Activated naive CD8-positive, alpha-beta T cell treated with anti-CD3 and anti-CD28 coated beads for 36 hours (primary cell): ENCODE measurements at regions not wholly inside any gene's neighbourhood (a gene's known extent, or its start where the extent isn't known, plus 50 kb on each side); places are given as distances from the start of the nearest gene placed in this dataset.
"Not testable (repeated sequence)": the region's sequence is repeated elsewhere in the genome, so short reads cannot be mapped to it uniquely, and the experiment has no call there.

Experiments
- DNase-seq: peaks from one replicate; pipeline ENCODE4 v3.0.0; 2021
- H3K27ac Mint-ChIP-seq: one replicate; pipeline ENCODE4 v1.8.0; 2022; ENCODE audit warnings: mild to moderate bottlenecking, moderate library complexity, mixed read lengths
- H3K27me3 Mint-ChIP-seq: one replicate; pipeline ENCODE4 v1.8.0; 2022; ENCODE audit warnings: mild to moderate bottlenecking, mixed read lengths
- H3K36me3 Mint-ChIP-seq: one replicate; pipeline ENCODE4 v1.8.0; 2021; ENCODE audit warnings: mild to moderate bottlenecking, mixed read lengths
- H3K4me1 Mint-ChIP-seq: one replicate; pipeline ENCODE4 v1.8.0; 2021; ENCODE audit warnings: mixed read lengths
- H3K4me3 Mint-ChIP-seq: one replicate; pipeline ENCODE4 v1.8.0; 2022; ENCODE audit warnings: mild to moderate bottlenecking, moderate library complexity, mixed read lengths
- H3K9me3 Mint-ChIP-seq: one replicate; pipeline ENCODE4 v1.8.0; 2022; ENCODE audit warnings: mixed read lengths

GRCh38 chr1:144046645-144047044 lies 74.9 kb upstream of the FAM72C start:
- H3K9me3 Mint-ChIP-seq, DNase-seq, H3K27ac Mint-ChIP-seq, H3K27me3 Mint-ChIP-seq, H3K4me3 Mint-ChIP-seq, H3K36me3 Mint-ChIP-seq, H3K4me1 Mint-ChIP-seq: not testable (repeated sequence)

GRCh38 chr1:144045751-144046546 lies 74.2 kb upstream of the FAM72C start:
- H3K9me3 Mint-ChIP-seq, H3K4me3 Mint-ChIP-seq, H3K27ac Mint-ChIP-seq, H3K4me1 Mint-ChIP-seq, H3K27me3 Mint-ChIP-seq, H3K36me3 Mint-ChIP-seq: not testable (repeated sequence)
- peak; percentile 3 for DNase-seq

- H3K4me1 Mint-ChIP-seq, H3K27me3 Mint-ChIP-seq, H3K9me3 Mint-ChIP-seq, H3K4me3 Mint-ChIP-seq, DNase-seq, H3K36me3 Mint-ChIP-seq, H3K27ac Mint-ChIP-seq: not testable (repeated sequence)
These were observed 70.5 kb upstream of the FAM72C start for GRCh38 chr1:144042251-144042650.

- not testable (repeated sequence) for H3K27me3 Mint-ChIP-seq, DNase-seq, H3K27ac Mint-ChIP-seq, H3K4me3 Mint-ChIP-seq, H3K4me1 Mint-ChIP-seq, H3K9me3 Mint-ChIP-seq, H3K36me3 Mint-ChIP-seq
These were observed 68.5 kb upstream of the FAM72C start for GRCh38 chr1:144040293-144040692.

- not testable (repeated sequence) for H3K36me3 Mint-ChIP-seq, DNase-seq, H3K27me3 Mint-ChIP-seq, H3K4me1 Mint-ChIP-seq, H3K27ac Mint-ChIP-seq, H3K9me3 Mint-ChIP-seq, H3K4me3 Mint-ChIP-seq
These were observed 62.3 kb upstream of the FAM72C start for GRCh38 chr1:144034045-144034444.

- not testable (repeated sequence) for H3K9me3 Mint-ChIP-seq, H3K4me1 Mint-ChIP-seq, H3K36me3 Mint-ChIP-seq, DNase-seq, H3K27ac Mint-ChIP-seq, H3K27me3 Mint-ChIP-seq, H3K4me3 Mint-ChIP-seq
These were observed 59.8 kb upstream of the FAM72C start for GRCh38 chr1:144031550-144031949.

- not testable (repeated sequence) for H3K36me3 Mint-ChIP-seq, DNase-seq, H3K4me3 Mint-ChIP-seq, H3K27ac Mint-ChIP-seq, H3K9me3 Mint-ChIP-seq, H3K27me3 Mint-ChIP-seq, H3K4me1 Mint-ChIP-seq
These were observed 54.2 kb upstream of the FAM72C start for GRCh38 chr1:144026022-144026421.

- not testable (repeated sequence) for H3K4me1 Mint-ChIP-seq, DNase-seq, H3K4me3 Mint-ChIP-seq, H3K9me3 Mint-ChIP-seq, H3K27ac Mint-ChIP-seq, H3K27me3 Mint-ChIP-seq, H3K36me3 Mint-ChIP-seq
These were observed 50.1 kb upstream of the FAM72C start for GRCh38 chr1:144021690-144022384.
